OCI-LY7 (cell line): ENCODE measurements at regions not wholly inside any gene's neighbourhood (a gene's known extent, or its start where the extent isn't known, plus 50 kb on each side); places are given as distances from the start of the nearest gene placed in this dataset.

Source experiments
- EZH2phosphoT487 ChIP-seq: fragments of 200-600 bp; sonication (generic); IDR thresholded peaks from 2 replicates; pipeline ENCODE4 v1.6.1; 2018; ENCODE audit warnings: low read depth, borderline replicate concordance, mild to moderate bottlenecking, mixed run types, antibody characterized with exemption, low read length, moderate library complexity, mixed read lengths
- TF ChIP-seq, protein P1 (sequence below): fragments of 200-600 bp; sonication (generic); conservative IDR thresholded peaks from 2 replicates; pipeline ENCODE4 v1.5.1; 2014; ENCODE audit warnings: mild to moderate bottlenecking, antibody characterized with exemption, low read length, moderate library complexity, mixed read lengths

GRCh38 chr4:149084144-149084543 lies 641.9 kb upstream of the NR3C2 start:
- TF ChIP-seq, protein P1, sequence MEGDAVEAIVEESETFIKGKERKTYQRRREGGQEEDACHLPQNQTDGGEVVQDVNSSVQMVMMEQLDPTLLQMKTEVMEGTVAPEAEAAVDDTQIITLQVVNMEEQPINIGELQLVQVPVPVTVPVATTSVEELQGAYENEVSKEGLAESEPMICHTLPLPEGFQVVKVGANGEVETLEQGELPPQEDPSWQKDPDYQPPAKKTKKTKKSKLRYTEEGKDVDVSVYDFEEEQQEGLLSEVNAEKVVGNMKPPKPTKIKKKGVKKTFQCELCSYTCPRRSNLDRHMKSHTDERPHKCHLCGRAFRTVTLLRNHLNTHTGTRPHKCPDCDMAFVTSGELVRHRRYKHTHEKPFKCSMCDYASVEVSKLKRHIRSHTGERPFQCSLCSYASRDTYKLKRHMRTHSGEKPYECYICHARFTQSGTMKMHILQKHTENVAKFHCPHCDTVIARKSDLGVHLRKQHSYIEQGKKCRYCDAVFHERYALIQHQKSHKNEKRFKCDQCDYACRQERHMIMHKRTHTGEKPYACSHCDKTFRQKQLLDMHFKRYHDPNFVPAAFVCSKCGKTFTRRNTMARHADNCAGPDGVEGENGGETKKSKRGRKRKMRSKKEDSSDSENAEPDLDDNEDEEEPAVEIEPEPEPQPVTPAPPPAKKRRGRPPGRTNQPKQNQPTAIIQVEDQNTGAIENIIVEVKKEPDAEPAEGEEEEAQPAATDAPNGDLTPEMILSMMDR: no peak
- TF ChIP-seq EZH2phosphoT487: no peak
